Ovary (tissue), 3 donors: ENCODE measurements at regions not wholly inside any gene's neighbourhood (a gene's known extent, or its start where the extent isn't known, plus 50 kb on each side); places are given as distances from the start of the nearest gene placed in this dataset.

Source experiments
- CTCF ChIP-seq, 3 donors: fragments of 450-650 bp in 2 of 3; fragments of 200-600 bp in 1 of 3; IDR thresholded peaks; one replicate each; pipeline versions ENCODE4 v1.5.1 to v1.8.0; 2016 to 2022; ENCODE audit warnings: antibody characterized with exemption in 3 of 3, mild to moderate bottlenecking in 1 of 3
- EP300 ChIP-seq: sonication (generic); formaldehyde crosslinking; IDR thresholded peaks from one replicate; pipeline ENCODE4 v1.6.1; 2017; ENCODE audit warnings: antibody characterized with exemption
- POLR2A ChIP-seq: fragments of 450-650 bp; IDR thresholded peaks from one replicate; pipeline ENCODE4 v1.6.1; 2017; ENCODE audit warnings: antibody characterized with exemption, mild to moderate bottlenecking, moderate library complexity
- donor health status: DM: no; HTN: no; CAD: no.

- TF ChIP-seq CTCF (IDR thresholded peaks at IDR 0.05) (no peak), EP300 (no peak), POLR2A (no peak)
These were observed 162.2 kb upstream of the ALG10B start for GRCh38 chr12:38154096-38155019.
